ENCODE measurements at regions not wholly inside any gene's neighbourhood (a gene's known extent, or its start where the extent isn't known, plus 50 kb on each side); places are given as distances from the start of the nearest gene placed in this dataset.

- no peak overlapping the region for H2AFZ ChIP-seq (ENCODE audit: low read length)
- no peaks in the 10 kb centered on the region for H4K20me1 ChIP-seq (ENCODE audit: insufficient read depth, low read length)
- H3F3A ChIP-seq (ENCODE audit: insufficient read depth, low read length) = no peaks in the 10 kb centered on the region
- no peaks in the 10 kb centered on the region for H3K79me2 ChIP-seq (ENCODE audit: low read length)
- H3K36me3 ChIP-seq (replicated peaks; ENCODE audit: insufficient read depth, low read length) = no peaks in the 10 kb centered on the region
- no peak overlapping the region for H3K9ac ChIP-seq (ENCODE audit: low read length)
- H3K27me3 ChIP-seq (replicated peaks; ENCODE audit: insufficient read depth, low read length) = no peaks in the 10 kb centered on the region
- H3K9me3 ChIP-seq (replicated peaks; ENCODE audit: insufficient read depth, low read length) = no peaks in the 10 kb centered on the region
- no peak for DNase-seq
- H3K4me1 ChIP-seq (ENCODE audit: low read length) = no peaks in the 10 kb centered on the region
- H3K27ac ChIP-seq (ENCODE audit: low read length) = no peak overlapping the region
- H3K4me2 ChIP-seq (ENCODE audit: low read depth, low read length) = no peak overlapping the region
- no peak overlapping the region for H3K4me3 ChIP-seq (ENCODE audit: low read length)
- no peak for TF ChIP-seq CTCF (IDR thresholded peaks at IDR 0.05; ENCODE audit: low read length)
- no peak for TF ChIP-seq EZH2 (optimal IDR thresholded peaks at IDR 0.05; ENCODE audit: low read depth, low read length)
- TF ChIP-seq EZH2phosphoT487 (IDR thresholded peaks at IDR 0.05; ENCODE audit: low read length) = no peak
- H3K9me2 ChIP-seq (replicated peaks; ENCODE audit: insufficient read depth, low read length) = no peaks in the 10 kb centered on the region
Measured at GRCh38 chr15:59886441-59886840, 117.7 kb upstream of the FOXB1 start.

- Histone ChIP-seq H2AFZ (ENCODE audit: low read length) (no peak overlapping the region), H3K9me3 (replicated peaks; ENCODE audit: insufficient read depth, low read length) (no peaks in the 10 kb centered on the region), H3K9me2 (replicated peaks; ENCODE audit: insufficient read depth, low read length) (no peaks in the 10 kb centered on the region), H4K20me1 (ENCODE audit: insufficient read depth, low read length) (no peaks in the 10 kb centered on the region), H3K4me2 (ENCODE audit: low read depth, low read length) (no peak overlapping the region), H3F3A (ENCODE audit: insufficient read depth, low read length) (no peaks in the 10 kb centered on the region), H3K79me2 (ENCODE audit: low read length) (no peaks in the 10 kb centered on the region), H3K4me3 (ENCODE audit: low read length) (no peak overlapping the region), H3K27me3 (replicated peaks; ENCODE audit: insufficient read depth, low read length) (no peaks in the 10 kb centered on the region), H3K27ac (ENCODE audit: low read length) (no peak overlapping the region), H3K4me1 (ENCODE audit: low read length) (no peaks in the 10 kb centered on the region), H3K9ac (ENCODE audit: low read length) (no peak overlapping the region), H3K36me3 (replicated peaks; ENCODE audit: insufficient read depth, low read length) (no peaks in the 10 kb centered on the region)
- TF ChIP-seq EZH2phosphoT487 (IDR thresholded peaks at IDR 0.05; ENCODE audit: low read length) (no peak), EZH2 (optimal IDR thresholded peaks at IDR 0.05; ENCODE audit: low read depth, low read length) (no peak), CTCF (IDR thresholded peaks at IDR 0.05; ENCODE audit: low read length) (no peak)
- DNase-seq = no peak
Measured at GRCh38 chr15:59885832-59886231, 118.3 kb upstream of the FOXB1 start.

- Histone ChIP-seq H2AFZ (ENCODE audit: low read length) (no peak overlapping the region), H3K9me2 (replicated peaks; ENCODE audit: insufficient read depth, low read length) (no peaks in the 10 kb centered on the region), H3K4me3 (ENCODE audit: low read length) (no peak overlapping the region), H3F3A (ENCODE audit: insufficient read depth, low read length) (no peaks in the 10 kb centered on the region), H3K27me3 (replicated peaks; ENCODE audit: insufficient read depth, low read length) (no peaks in the 10 kb centered on the region), H3K9ac (ENCODE audit: low read length) (no peak overlapping the region), H3K27ac (ENCODE audit: low read length) (no peak overlapping the region), H3K9me3 (replicated peaks; ENCODE audit: insufficient read depth, low read length) (no peaks in the 10 kb centered on the region), H3K36me3 (replicated peaks; ENCODE audit: insufficient read depth, low read length) (no peaks in the 10 kb centered on the region), H3K4me1 (ENCODE audit: low read length) (no peaks in the 10 kb centered on the region), H3K4me2 (ENCODE audit: low read depth, low read length) (no peak overlapping the region), H3K79me2 (ENCODE audit: low read length) (no peaks in the 10 kb centered on the region), H4K20me1 (ENCODE audit: insufficient read depth, low read length) (no peaks in the 10 kb centered on the region)
- TF ChIP-seq CTCF (IDR thresholded peaks at IDR 0.05; ENCODE audit: low read length) = no peak
- no peak for TF ChIP-seq EZH2phosphoT487 (IDR thresholded peaks at IDR 0.05; ENCODE audit: low read length)
- TF ChIP-seq EZH2 (optimal IDR thresholded peaks at IDR 0.05; ENCODE audit: low read depth, low read length) = no peak
- DNase-seq = no peak
Measured at GRCh38 chr15:59879506-59880265, 124.4 kb upstream of the FOXB1 start.
